ENCODE measurements at regions not wholly inside any gene's neighbourhood (a gene's known extent, or its start where the extent isn't known, plus 50 kb on each side); places are given as distances from the start of the nearest gene placed in this dataset.
A peak's percentile ranks its signal among the peaks of the same experiment; 100 is the strongest.

- DNase-seq (no peak), ATAC-seq (ENCODE audit: low FRiP score) (no peak)
- Histone ChIP-seq H3K9me3 (ENCODE audit: control insufficient read depth, low read length) (peaks cover 2% of the 10 kb centered on the region), H3K27me3 (ENCODE audit: control insufficient read depth in 1 of 2, insufficient read depth in 2 of 2, low read length in 1 of 2) (no peaks in the 10 kb centered on the region), H3K4me3 (ENCODE audit: low read length in 2 of 2) (no peak overlapping the region), H3K27ac (ENCODE audit: low read depth in 1 of 2, low read length in 2 of 2) (no peak overlapping the region), H3K36me3 (ENCODE audit: control insufficient read depth in 1 of 2, insufficient read depth in 2 of 2, low read length in 1 of 2) (no peaks in the 10 kb centered on the region), H3K4me1 (ENCODE audit: control insufficient read depth in 1 of 2, insufficient read depth in 2 of 2, low read length in 2 of 2) (peaks cover 0 to under 1% of the 10 kb centered on the region in 2 donors)
- intact Hi-C loops (cut with DNase I), result no loop called here
- WGBS, 2 donors, result 93 to 94% methylated on average over 1 of the region's 1 CpG
These were observed 150.5 kb upstream of the DUSP10 start for GRCh38 chr1:221892301-221892830.

- Histone ChIP-seq H3K9me3 (ENCODE audit: control insufficient read depth, low read length) (peaks cover 2% of the 10 kb centered on the region), H3K36me3 (ENCODE audit: control insufficient read depth in 1 of 2, insufficient read depth in 2 of 2, low read length in 1 of 2) (no peaks in the 10 kb centered on the region), H3K4me1 (ENCODE audit: control insufficient read depth in 1 of 2, insufficient read depth in 2 of 2, low read length in 2 of 2) (peaks cover 0 to 6% of the 10 kb centered on the region in 2 donors), H3K4me3 (ENCODE audit: low read length in 2 of 2) (no peak overlapping the region), H3K27me3 (ENCODE audit: control insufficient read depth in 1 of 2, insufficient read depth in 2 of 2, low read length in 1 of 2) (no peaks in the 10 kb centered on the region), H3K27ac (ENCODE audit: low read depth in 1 of 2, low read length in 2 of 2) (no peak overlapping the region)
- WGBS, 2 donors, result 80 to 90% methylated on average over 1 of the region's 1 CpG
- ATAC-seq (ENCODE audit: low FRiP score) (no peak), DNase-seq (no peak)
- intact Hi-C loops (cut with DNase I), result no loop called here
These were observed 149.8 kb upstream of the DUSP10 start for GRCh38 chr1:221891708-221892107.

GRCh38 chr1:221888801-221889200 lies 146.9 kb upstream of the DUSP10 start:
- peaks cover 0 to 6% of the 10 kb centered on the region in 2 donors for H3K4me1 ChIP-seq (ENCODE audit: control insufficient read depth in 1 of 2, insufficient read depth in 2 of 2, low read length in 2 of 2)
- no peak for DNase-seq
- intact Hi-C loops (cut with DNase I), result loop anchor here in 1 of 2 donors (10.0 kb wide), 1 partner anchor 106 kb away; no protein-coding TSS in a partner anchor

GRCh38 chr1:221888218-221888617 lies 146.3 kb upstream of the DUSP10 start:
- H3K36me3 ChIP-seq (ENCODE audit: control insufficient read depth in 1 of 2, insufficient read depth in 2 of 2, low read length in 1 of 2), result no peaks in the 10 kb centered on the region
- ATAC-seq (ENCODE audit: low FRiP score), result no peak
- peaks cover 1% of the 10 kb centered on the region for H3K9me3 ChIP-seq (ENCODE audit: control insufficient read depth, low read length)
- no peaks in the 10 kb centered on the region for H3K27me3 ChIP-seq (ENCODE audit: control insufficient read depth in 1 of 2, insufficient read depth in 2 of 2, low read length in 1 of 2)
- peaks cover 0 to 6% of the 10 kb centered on the region in 2 donors for H3K4me1 ChIP-seq (ENCODE audit: control insufficient read depth in 1 of 2, insufficient read depth in 2 of 2, low read length in 2 of 2)
- no peak overlapping the region for H3K27ac ChIP-seq (ENCODE audit: low read depth in 1 of 2, low read length in 2 of 2)
- intact Hi-C loops (cut with DNase I), result loop anchor here in 1 of 2 donors (10.0 kb wide), 1 partner anchor 107 kb away; no protein-coding TSS in a partner anchor
- 81 to 90% methylated on average over 11 of the region's 11 CpGs for WGBS, 2 donors
- no peak overlapping the region for H3K4me3 ChIP-seq (ENCODE audit: low read length in 2 of 2)
- no peak for DNase-seq

More at GRCh38 chr1:221888801-221889200, 146.9 kb upstream of the DUSP10 start:
- WGBS, 2 donors, result 88% methylated on average over 5 of the region's 5 CpGs
- Histone ChIP-seq H3K27ac (ENCODE audit: low read depth in 1 of 2, low read length in 2 of 2) (no peak overlapping the region), H3K36me3 (ENCODE audit: control insufficient read depth in 1 of 2, insufficient read depth in 2 of 2, low read length in 1 of 2) (no peaks in the 10 kb centered on the region), H3K9me3 (ENCODE audit: control insufficient read depth, low read length) (peaks cover 1% of the 10 kb centered on the region), H3K4me3 (ENCODE audit: low read length in 2 of 2) (no peak overlapping the region), H3K27me3 (ENCODE audit: control insufficient read depth in 1 of 2, insufficient read depth in 2 of 2, low read length in 1 of 2) (no peaks in the 10 kb centered on the region)
- no peak for ATAC-seq (ENCODE audit: low FRiP score)

GRCh38 chr1:221887758-221888157 lies 145.9 kb upstream of the DUSP10 start:
- Histone ChIP-seq H3K27ac (ENCODE audit: low read depth in 1 of 2, low read length in 2 of 2) (no peak overlapping the region), H3K27me3 (ENCODE audit: control insufficient read depth in 1 of 2, insufficient read depth in 2 of 2, low read length in 1 of 2) (no peaks in the 10 kb centered on the region), H3K9me3 (ENCODE audit: control insufficient read depth, low read length) (peaks cover 1% of the 10 kb centered on the region), H3K4me1 (ENCODE audit: control insufficient read depth in 1 of 2, insufficient read depth in 2 of 2, low read length in 2 of 2) (peaks cover 0 to 6% of the 10 kb centered on the region in 2 donors), H3K36me3 (ENCODE audit: control insufficient read depth in 1 of 2, insufficient read depth in 2 of 2, low read length in 1 of 2) (no peaks in the 10 kb centered on the region), H3K4me3 (ENCODE audit: low read length in 2 of 2) (no peak overlapping the region)
- DNase-seq (no peak), ATAC-seq (ENCODE audit: low FRiP score) (no peak)
- 93 to 95% methylated on average over 2 of the region's 2 CpGs for WGBS, 2 donors
- intact Hi-C loops (cut with DNase I), result loop anchor here in 1 of 2 donors (10.0 kb wide), 1 partner anchor 107 kb away; no protein-coding TSS in a partner anchor

- WGBS, 2 donors, result 65 to 80% methylated on average over 3 of the region's 3 CpGs
- ATAC-seq (ENCODE audit: low FRiP score) (no peak), DNase-seq (no peak)
- intact Hi-C loops (cut with DNase I), result loop anchor here in 1 of 2 donors (10.0 kb wide), 1 partner anchor 107 kb away; no protein-coding TSS in a partner anchor
- Histone ChIP-seq H3K27me3 (ENCODE audit: control insufficient read depth in 1 of 2, insufficient read depth in 2 of 2, low read length in 1 of 2) (no peaks in the 10 kb centered on the region), H3K4me3 (ENCODE audit: low read length in 2 of 2) (no peak overlapping the region), H3K4me1 (ENCODE audit: control insufficient read depth in 1 of 2, insufficient read depth in 2 of 2, low read length in 2 of 2) (peaks cover 0 to 6% of the 10 kb centered on the region in 2 donors), H3K36me3 (ENCODE audit: control insufficient read depth in 1 of 2, insufficient read depth in 2 of 2, low read length in 1 of 2) (no peaks in the 10 kb centered on the region), H3K9me3 (ENCODE audit: control insufficient read depth, low read length) (peaks cover 1% of the 10 kb centered on the region), H3K27ac (ENCODE audit: low read depth in 1 of 2, low read length in 2 of 2) (no peak overlapping the region)
These were observed 145.5 kb upstream of the DUSP10 start for GRCh38 chr1:221887415-221887746.

- H3K4me3 ChIP-seq (ENCODE audit: low read length in 2 of 2), result no peak overlapping the region
- H3K4me1 ChIP-seq (ENCODE audit: control insufficient read depth in 1 of 2, insufficient read depth in 2 of 2, low read length in 2 of 2), result peaks cover 0 to 6% of the 10 kb centered on the region in 2 donors
- no peaks in the 10 kb centered on the region for H3K36me3 ChIP-seq (ENCODE audit: control insufficient read depth in 1 of 2, insufficient read depth in 2 of 2, low read length in 1 of 2)
- intact Hi-C loops (cut with DNase I), result loop anchor here in 1 of 2 donors (10.0 kb wide), 1 partner anchor 108 kb away; no protein-coding TSS in a partner anchor
- no peaks in the 10 kb centered on the region for H3K27me3 ChIP-seq (ENCODE audit: control insufficient read depth in 1 of 2, insufficient read depth in 2 of 2, low read length in 1 of 2)
- H3K27ac ChIP-seq (ENCODE audit: low read depth in 1 of 2, low read length in 2 of 2), result no peak overlapping the region
- peaks cover 1% of the 10 kb centered on the region for H3K9me3 ChIP-seq (ENCODE audit: control insufficient read depth, low read length)
- WGBS, 2 donors, result 12 to 17% methylated on average over 7 of the region's 7 CpGs
- DNase-seq, result peak; percentile 82 to 91
- ATAC-seq (ENCODE audit: low FRiP score), result peak; percentile 77
These were observed 145.0 kb upstream of the DUSP10 start for GRCh38 chr1:221886743-221887414.

- intact Hi-C loops (cut with DNase I), result loop anchor here in 1 of 2 donors (10.0 kb wide), 1 partner anchor 108 kb away; no protein-coding TSS in a partner anchor
- H3K36me3 ChIP-seq (ENCODE audit: control insufficient read depth in 1 of 2, insufficient read depth in 2 of 2, low read length in 1 of 2), result no peaks in the 10 kb centered on the region
- WGBS, 2 donors, result 84 to 93% methylated on average over 2 of the region's 2 CpGs
- no peak overlapping the region for H3K4me3 ChIP-seq (ENCODE audit: low read length in 2 of 2)
- DNase-seq (no peak), ATAC-seq (ENCODE audit: low FRiP score) (no peak)
- H3K27me3 ChIP-seq (ENCODE audit: control insufficient read depth in 1 of 2, insufficient read depth in 2 of 2, low read length in 1 of 2), result no peaks in the 10 kb centered on the region
- peaks cover 0 to 6% of the 10 kb centered on the region in 2 donors for H3K4me1 ChIP-seq (ENCODE audit: control insufficient read depth in 1 of 2, insufficient read depth in 2 of 2, low read length in 2 of 2)
- H3K27ac ChIP-seq (ENCODE audit: low read depth in 1 of 2, low read length in 2 of 2), result no peak overlapping the region
- H3K9me3 ChIP-seq (ENCODE audit: control insufficient read depth, low read length), result peaks cover 1% of the 10 kb centered on the region
These were observed 144.4 kb upstream of the DUSP10 start for GRCh38 chr1:221886311-221886710.

- DNase-seq, result no peak
- Histone ChIP-seq H3K9me3 (ENCODE audit: control insufficient read depth, low read length) (no peaks in the 10 kb centered on the region), H3K36me3 (ENCODE audit: control insufficient read depth in 1 of 2, insufficient read depth in 2 of 2, low read length in 1 of 2) (no peaks in the 10 kb centered on the region), H3K27me3 (ENCODE audit: control insufficient read depth in 1 of 2, insufficient read depth in 2 of 2, low read length in 1 of 2) (no peaks in the 10 kb centered on the region), H3K4me1 (ENCODE audit: control insufficient read depth in 1 of 2, insufficient read depth in 2 of 2, low read length in 2 of 2) (peaks cover 0 to 7% of the 10 kb centered on the region in 2 donors), H3K27ac (ENCODE audit: low read depth in 1 of 2, low read length in 2 of 2) (no peak overlapping the region), H3K4me3 (ENCODE audit: low read length in 2 of 2) (no peak overlapping the region)
- intact Hi-C loops (cut with DNase I), result loop anchor here in 1 of 2 donors (10.0 kb wide), 1 partner anchor 110 kb away; no protein-coding TSS in a partner anchor
- no peak for ATAC-seq (ENCODE audit: low FRiP score)
- WGBS, 2 donors, result 87 to 93% methylated on average over 3 of the region's 3 CpGs
These were observed 142.9 kb upstream of the DUSP10 start for GRCh38 chr1:221884821-221885220.
